GM13977 (cell line): ENCODE measurements at regions not wholly inside any gene's neighbourhood (a gene's known extent, or its start where the extent isn't known, plus 50 kb on each side); places are given as distances from the start of the nearest gene placed in this dataset.

ENCODE experiments used
- DNase-seq: peaks from one replicate; pipeline ENCODE4 v3.0.0; 2012; ENCODE audit warnings: low spot score
- CTCF ChIP-seq: IDR thresholded peaks from 2 replicates; pipeline ENCODE4 v1.5.1; 2012; ENCODE audit warnings: mild to moderate bottlenecking, control low read depth; ENCODE audit not compliant: insufficient read depth; ENCODE audit errors: extremely low read depth, missing control alignments
- in situ Hi-C: fragments of 300-500 bp; cut with MboI; formaldehyde crosslinking; loops from one replicate; pipeline ENCODE4 v1.12.0; 2022; ENCODE audit warnings: low sequenced_read_pairs, low pct_unique_long_range_greater_than_20kb, mixed read lengths, inconsistent platforms; ENCODE audit not compliant: unreplicated experiment

- in situ Hi-C loops, result no loop called here
- no peak for DNase-seq
- no peak for TF ChIP-seq CTCF
Observed at GRCh38 chr4:56739066-56739777, 58.1 kb upstream of the HOPX start.

- DNase-seq, result no peak
- in situ Hi-C loops, result no loop called here
- TF ChIP-seq CTCF, result no peak
Observed at GRCh38 chr4:56737666-56738065, 56.6 kb upstream of the HOPX start.

DNA sequence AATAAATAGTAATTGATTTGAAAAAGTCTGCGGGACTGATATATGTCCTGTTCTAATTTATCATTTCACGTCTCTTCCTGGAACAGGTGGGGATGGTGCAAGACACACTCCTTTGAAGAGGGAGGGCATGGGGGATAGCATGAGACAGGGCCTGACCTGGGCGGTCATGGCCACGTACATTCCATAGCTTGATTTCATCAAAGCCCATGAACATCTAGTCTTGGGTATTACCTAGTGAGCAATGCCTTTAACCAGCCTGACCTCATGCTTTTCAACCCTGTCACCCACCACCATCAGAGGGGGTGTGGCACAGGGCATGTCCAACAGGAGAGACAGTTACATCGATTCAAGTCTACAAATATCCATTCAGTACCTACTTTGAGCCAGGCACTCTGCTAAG, 52.3 kb upstream of the HOPX start:
- in situ Hi-C loops, result no loop called here
- no peak for DNase-seq
- TF ChIP-seq CTCF, result no peak

- in situ Hi-C loops, result no loop called here
Observed at GRCh38 chr4:56732301-56732700, 51.2 kb upstream of the HOPX start.

GRCh38 chr4:56731857-56732256, 50.8 kb upstream of the HOPX start:
- TF ChIP-seq CTCF, result no peak
- in situ Hi-C loops, result no loop called here
- no peak for DNase-seq

More at GRCh38 chr4:56732301-56732700, 51.2 kb upstream of the HOPX start:
- no peak for DNase-seq
- TF ChIP-seq CTCF, result no peak
